A204.1 (cell line): ENCODE measurements at regions not wholly inside any gene's neighbourhood (a gene's known extent, or its start where the extent isn't known, plus 50 kb on each side); places are given as distances from the start of the nearest gene placed in this dataset.

ENCODE experiments used
- FAIRE-seq: peaks from 2 replicates; lab custom pipeline; 2012; peaks lifted over from hg19 to GRCh38; lab: Jason Lieb, UNC

DNA sequence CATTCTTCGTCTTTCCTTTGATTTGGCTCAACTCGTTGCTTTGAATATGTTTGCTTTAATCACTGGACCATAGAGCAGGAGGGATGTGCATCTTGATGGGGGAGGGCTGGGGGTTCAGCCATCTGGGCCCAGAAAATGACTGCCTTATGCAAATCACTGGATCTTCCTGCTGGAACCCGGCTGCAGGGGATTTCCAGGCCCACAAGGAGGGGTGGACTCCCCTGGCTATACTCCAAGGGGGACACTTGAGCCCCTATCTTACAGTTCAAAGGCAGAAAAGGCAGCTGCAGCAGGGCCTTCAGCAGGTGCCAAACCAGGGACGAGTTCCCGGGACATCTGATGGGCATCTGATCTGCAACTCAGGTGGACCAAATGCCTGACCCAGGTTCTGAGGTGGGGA lies 122.5 kb downstream of the DICER1 start:
- no peak for FAIRE-seq

DNA sequence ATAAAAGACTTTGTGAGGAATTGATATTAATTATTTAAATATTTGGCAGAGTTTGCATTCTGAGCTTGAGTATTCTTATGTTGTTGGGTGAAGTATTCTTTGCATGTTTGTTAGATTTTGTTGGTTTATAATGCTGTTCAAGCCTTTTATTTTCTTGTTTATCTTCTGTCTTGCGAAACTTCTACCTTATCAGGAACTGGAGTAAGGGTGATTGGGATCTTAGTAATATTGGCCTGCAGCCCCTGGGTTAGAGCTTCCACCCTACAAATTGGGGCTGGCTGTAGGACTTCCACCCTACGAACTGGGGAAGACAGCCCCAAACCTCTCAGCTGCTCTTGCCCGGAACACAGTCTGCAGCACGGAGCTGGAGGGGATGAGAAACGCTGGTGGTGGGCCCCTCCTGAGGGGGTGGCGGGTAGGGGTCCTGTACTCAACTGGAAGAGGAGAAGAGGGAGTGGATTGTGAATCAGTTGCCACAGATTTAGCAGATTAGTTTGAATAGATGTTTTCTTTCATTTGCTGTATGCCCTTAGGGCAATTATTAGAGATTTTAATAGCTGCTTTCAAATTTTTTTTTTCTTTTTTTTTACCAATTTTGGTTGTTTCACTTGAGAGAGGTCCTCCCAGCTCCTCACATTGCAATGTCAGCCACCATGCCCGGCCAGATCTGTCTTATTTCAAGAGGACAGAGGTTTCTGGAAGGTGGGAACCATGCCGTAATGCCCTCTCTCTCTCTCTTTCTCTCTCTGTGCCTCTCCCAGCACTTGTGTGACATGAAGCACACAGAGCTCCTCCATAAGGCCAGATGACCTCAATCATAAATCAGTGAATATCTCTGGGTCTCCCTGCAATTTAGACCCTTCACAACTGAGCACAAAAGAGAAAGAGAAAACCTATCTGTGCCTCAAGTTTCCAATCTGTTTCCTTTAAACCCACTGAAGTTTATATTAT lies 123.4 kb downstream of the DICER1 start:
- no peak for FAIRE-seq

DNA sequence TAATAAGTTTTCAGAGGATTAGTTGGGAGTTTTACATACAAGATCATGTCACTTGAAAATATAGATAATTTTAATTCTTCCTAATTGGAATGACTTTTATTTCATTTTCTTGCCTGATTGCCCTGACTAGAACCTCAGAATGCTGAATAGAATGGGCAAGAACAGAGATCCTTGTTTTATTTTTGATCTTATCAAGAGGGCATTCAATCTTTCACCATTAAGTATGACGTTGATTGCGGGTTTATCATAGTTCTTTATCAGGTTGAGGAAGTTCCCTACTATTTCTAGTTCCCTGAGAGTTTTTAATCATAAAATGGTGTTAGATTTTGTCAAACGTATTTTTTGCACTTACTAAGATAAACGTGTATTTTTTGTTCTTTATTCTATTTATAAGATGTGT lies 124.3 kb downstream of the DICER1 start:
- FAIRE-seq: peak; percentile 40

- FAIRE-seq: no peak
Measured at GRCh38 chr14:95026851-95027463, 130.4 kb downstream of the DICER1 start.

DNA sequence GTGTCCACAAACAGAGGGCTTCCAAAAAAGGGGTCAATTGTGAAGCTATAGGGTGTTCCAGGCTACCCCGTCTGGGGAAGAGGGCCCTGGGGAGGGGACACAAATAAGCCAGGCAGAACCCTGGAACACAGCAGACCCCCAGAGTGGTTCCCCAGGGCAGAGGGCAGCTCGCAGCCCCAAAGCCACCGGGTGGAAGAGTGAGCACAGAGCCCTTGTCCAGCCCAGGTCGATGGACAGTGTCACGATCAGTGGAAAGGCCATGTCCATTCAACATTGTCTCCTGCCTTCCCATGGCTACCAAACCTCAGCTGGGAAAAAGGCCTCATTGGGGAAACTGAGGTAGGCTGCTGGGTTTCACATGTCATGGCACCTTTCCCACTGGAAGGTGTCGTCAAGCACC lies 131.4 kb downstream of the DICER1 start:
- FAIRE-seq: no peak

- no peak for FAIRE-seq
Measured at GRCh38 chr14:95025218-95025617, 132.1 kb downstream of the DICER1 start.

- FAIRE-seq: no peak
Measured at GRCh38 chr14:95024380-95024779, 132.9 kb downstream of the DICER1 start.

DNA sequence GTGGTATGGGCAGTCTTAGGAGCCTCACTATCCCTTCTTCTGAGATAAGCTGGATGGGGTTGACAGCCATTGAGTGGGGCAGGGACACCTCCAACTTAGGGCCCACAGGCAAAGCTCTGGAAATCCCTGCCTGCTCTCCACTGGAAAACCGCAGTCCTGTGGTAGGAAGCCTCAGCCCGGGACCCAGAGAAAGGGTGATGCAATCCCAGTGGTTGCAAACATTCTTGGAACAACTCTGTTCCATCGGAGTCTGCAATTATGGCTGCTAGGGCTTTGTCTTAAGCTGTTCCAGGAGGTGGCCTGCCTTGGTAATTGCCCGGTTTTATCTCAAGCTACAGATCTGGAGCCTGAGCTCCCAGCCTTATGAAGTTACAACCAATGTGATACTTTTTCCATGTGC lies 133.4 kb downstream of the DICER1 start:
- FAIRE-seq: no peak

DNA sequence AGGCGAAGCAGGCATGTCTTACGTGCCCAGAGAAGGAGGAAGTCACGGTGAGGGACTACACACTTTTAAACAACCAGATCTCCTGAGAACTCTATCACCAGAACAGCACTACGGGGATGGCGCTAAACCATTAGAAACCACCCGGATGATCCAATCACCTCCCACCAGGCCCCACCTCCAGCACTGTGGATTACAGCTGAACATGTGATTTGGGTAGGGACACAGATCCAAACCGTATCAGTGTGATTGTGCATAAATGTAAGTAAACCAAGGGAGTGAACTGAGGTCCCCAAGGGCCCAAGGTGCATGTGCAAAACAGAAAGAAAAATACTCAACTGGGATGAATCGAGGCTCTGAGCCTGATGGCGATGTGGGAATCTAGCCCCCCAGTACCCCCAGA lies 134.2 kb downstream of the DICER1 start:
- no peak for FAIRE-seq

DNA sequence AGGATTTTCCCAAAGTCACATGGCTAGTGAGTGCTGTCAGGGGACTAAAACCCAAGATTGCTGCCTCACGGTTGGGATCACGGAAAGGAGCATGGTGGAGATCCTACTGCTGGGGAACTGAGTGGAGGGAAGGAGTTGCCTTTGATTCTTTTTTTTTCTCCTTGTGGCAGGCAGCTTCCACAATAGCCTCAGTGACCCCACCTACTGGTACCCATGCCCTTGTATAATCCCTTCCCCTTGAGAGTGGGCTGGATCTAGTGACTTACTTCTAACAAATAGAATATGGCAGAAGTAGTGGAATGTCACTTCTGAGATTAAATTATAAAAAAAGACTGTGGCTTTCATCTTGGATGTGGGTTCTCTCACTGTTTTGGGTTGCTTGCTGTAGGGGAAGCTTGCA lies 135.7 kb downstream of the DICER1 start:
- no peak for FAIRE-seq

DNA sequence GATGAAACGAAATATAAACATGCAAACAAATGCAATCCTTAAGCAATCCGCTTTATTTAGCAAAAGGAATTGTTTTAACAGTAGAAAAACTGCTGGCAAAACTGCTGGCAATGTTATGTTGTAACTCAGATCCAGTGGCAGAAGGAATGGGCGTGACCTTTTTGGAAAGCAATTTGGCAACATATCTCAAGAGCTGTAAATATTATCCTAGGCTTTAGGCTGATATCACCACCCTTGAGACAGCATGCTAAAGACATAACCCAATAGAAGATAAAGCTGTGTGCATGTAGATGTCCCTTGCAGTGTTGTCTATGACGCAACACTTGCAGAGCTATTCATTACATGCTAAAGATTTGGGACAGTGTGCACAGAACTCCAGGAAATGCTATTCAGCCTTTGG lies 138.5 kb downstream of the DICER1 start:
- no peak for FAIRE-seq

DNA sequence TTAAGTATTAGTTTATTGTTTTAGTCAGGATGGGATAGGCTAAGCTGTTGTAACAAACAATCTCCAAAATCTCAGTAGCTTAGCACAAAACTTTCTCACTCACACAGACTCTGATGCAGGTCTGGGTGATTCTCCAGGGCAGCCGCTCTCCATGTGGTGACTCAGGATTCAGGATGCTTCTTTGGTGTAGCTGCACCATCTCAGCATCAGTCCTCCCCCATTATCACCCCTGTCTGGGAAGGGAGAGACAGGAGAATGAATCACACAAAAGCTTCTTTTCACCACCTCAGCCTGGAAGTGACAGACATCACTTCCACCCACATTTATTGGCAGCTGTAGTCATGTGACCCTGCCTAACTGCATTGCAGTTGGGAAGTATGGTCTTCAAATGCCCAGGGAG lies 142.3 kb downstream of the DICER1 start:
- no peak for FAIRE-seq

GRCh38 chr14:95014036-95014435 lies 143.3 kb downstream of the DICER1 start:
- no peak for FAIRE-seq

- no peak for FAIRE-seq
Measured at GRCh38 chr14:95011445-95012006, 145.8 kb downstream of the DICER1 start.

DNA sequence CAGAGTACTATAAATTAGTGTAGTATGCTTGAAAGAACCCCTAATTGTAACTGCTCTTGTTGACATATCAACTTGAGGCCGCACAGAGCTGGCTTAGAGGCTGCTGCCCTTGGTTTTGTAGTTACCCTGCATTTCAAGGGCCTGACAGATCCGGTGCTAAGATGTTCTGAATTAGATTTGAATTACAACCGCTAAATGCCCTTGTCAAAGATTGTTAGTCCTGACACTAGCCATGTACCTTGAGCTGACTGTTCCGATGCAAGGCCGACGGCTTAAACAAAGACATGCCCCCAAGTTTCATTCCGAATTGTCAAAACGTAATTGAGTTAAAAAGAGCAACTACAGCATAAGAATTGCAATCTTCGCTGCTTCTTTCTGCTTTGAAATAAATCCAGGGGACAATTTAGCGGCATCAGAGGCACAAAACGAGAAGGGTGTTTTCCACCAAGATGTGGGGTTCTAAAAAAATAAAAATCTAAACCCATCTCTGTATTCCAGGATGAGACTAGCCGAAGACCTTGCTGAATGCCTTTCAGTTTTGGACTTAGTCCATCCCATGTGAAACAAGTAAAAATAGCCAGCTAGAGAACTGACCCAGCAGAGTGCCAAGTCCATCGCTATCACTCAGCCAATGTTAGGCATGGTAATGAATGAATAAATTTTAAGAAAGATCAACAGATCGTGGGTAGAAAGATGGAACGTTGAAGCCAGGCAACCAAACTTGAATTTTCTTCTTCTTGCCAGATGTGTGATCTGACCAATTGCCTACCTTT lies 148.7 kb downstream of the DICER1 start:
- FAIRE-seq: no peak

GRCh38 chr14:95007921-95008320 lies 149.4 kb downstream of the DICER1 start:
- no peak for FAIRE-seq

- no peak for FAIRE-seq
Measured at GRCh38 chr14:95006479-95006878, 150.8 kb downstream of the DICER1 start.

DNA sequence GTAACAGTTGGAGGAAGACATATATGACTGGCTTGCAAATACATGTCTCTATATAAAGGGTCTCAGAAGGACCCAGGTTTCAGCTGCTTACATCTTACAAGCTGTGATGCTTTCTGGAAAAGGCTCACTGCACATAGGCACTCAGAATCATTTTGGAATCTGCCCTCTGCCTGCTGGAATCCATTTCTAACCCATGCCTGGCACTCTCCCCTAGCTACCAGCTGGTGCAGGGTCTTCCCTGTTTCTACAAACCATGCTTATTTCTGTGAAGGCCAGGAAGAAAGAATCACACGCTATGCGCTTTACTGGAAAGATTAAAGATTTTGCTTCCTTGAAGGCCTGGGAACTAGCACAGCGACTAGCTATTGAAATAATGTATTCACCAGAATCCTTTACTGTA lies 151.3 kb downstream of the DICER1 start:
- FAIRE-seq: no peak

GRCh38 chr14:95003099-95003960 lies 154.0 kb downstream of the DICER1 start:
- no peak for FAIRE-seq

DNA sequence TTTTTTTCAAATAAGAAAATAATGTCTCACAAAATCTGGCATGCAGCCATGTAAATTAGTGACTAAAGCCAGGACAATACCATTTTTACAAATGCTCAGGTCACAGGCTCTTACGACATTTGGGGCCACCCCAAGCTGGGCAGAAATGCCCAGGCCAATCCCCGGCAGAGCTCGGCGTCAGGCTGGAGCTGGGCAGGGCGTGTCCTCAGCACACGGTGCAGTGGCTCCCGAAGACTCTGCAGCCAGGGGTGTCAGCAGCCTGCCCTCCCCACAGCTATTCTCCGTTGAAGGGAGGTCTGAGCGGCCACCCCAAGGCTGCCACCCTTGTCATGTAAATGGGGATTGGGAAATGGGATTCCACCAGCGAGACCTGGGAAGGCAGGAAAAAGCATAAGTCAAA lies 158.6 kb downstream of the DICER1 start:
- no peak for FAIRE-seq

GRCh38 chr14:94998110-94998509 lies 159.2 kb downstream of the DICER1 start:
- no peak for FAIRE-seq

DNA sequence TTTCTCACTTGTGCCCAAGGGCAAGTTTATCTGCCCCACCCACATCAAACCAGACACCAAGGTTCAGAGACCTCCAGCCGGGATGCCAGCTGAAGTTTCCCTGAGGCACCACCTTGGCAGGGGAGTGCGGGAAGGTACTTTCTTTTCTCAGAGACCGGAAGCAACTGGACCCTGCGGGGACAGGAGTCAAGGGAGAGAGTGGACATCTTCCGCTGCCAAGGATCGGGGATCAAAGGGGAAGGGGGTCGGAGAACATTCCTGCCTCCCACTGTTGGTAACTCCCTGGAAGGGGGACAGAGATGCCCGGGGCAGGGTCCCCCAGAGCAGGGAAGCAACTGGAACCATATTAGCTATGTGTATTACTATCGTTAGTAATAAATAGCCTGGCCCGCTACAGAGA lies 161.8 kb downstream of the DICER1 start:
- no peak for FAIRE-seq
